Large intestine (tissue), 3 donors: ENCODE measurements at regions not wholly inside any gene's neighbourhood (a gene's known extent, or its start where the extent isn't known, plus 50 kb on each side); places are given as distances from the start of the nearest gene placed in this dataset.

Source experiments
- DNase-seq, 2 donors: peaks; one replicate each; pipeline versions ENCODE4 v3.0.0 to v3.0.0-alpha.2; 2013
- H3K27ac ChIP-seq: one replicate; pipeline ENCODE4 v1.5.1; 2013; ENCODE audit warnings: low read length
- H3K27me3 ChIP-seq: 2 replicates; pipeline ENCODE4 v1.6.1; 2013; ENCODE audit warnings: low read length; ENCODE audit not compliant: control insufficient read depth, insufficient read depth
- H3K36me3 ChIP-seq: 2 replicates; pipeline ENCODE4 v1.6.1; 2013; ENCODE audit warnings: low read length; ENCODE audit not compliant: control insufficient read depth, insufficient read depth
- H3K4me1 ChIP-seq: one replicate; pipeline ENCODE4 v1.6.1; 2013; ENCODE audit warnings: low read length; ENCODE audit not compliant: control insufficient read depth, insufficient read depth
- H3K4me3 ChIP-seq: one replicate; pipeline ENCODE4 v1.5.1; 2013; ENCODE audit warnings: low read length
- H3K9me3 ChIP-seq: one replicate; pipeline ENCODE4 v1.6.1; 2013; ENCODE audit warnings: mild to moderate bottlenecking, low read depth, low read length, moderate library complexity; ENCODE audit not compliant: control insufficient read depth
- whole genome bisulfite sequencing: methylation state at CpG from one replicate; pipeline ENCODE4 v1.1.5; 2013; ENCODE audit warnings: low lambda C conversion rate; ENCODE audit not compliant: insufficient coverage; 5-methylcytosine and 5-hydroxymethylcytosine counted together

DNA sequence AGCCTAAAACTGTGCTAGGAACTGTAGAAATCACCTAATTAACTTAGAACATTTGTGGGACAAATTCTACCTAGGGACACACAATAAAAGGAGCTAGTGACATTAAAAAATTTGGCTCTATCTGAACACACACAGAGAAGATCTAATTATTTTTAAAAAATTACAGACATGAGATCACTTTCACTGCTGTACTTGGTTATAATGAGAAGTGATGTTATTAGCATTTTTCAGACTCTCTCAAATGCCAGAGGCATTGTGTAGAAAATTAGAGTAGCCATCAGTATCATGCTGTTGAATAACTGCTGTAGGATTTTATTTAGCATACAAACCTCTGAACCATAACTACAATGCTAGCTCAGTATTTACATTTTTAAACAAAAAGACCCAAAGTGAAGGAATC is 109.1 kb upstream of the ANK2 start:
- no peaks in the 10 kb centered on the region for H3K27me3 ChIP-seq
- H3K9me3 ChIP-seq, result no peaks in the 10 kb centered on the region
- no peak overlapping the region for H3K4me3 ChIP-seq
- no peaks in the 10 kb centered on the region for H3K4me1 ChIP-seq
- no peak for DNase-seq
- H3K36me3 ChIP-seq, result no peaks in the 10 kb centered on the region
- no peak overlapping the region for H3K27ac ChIP-seq

DNA sequence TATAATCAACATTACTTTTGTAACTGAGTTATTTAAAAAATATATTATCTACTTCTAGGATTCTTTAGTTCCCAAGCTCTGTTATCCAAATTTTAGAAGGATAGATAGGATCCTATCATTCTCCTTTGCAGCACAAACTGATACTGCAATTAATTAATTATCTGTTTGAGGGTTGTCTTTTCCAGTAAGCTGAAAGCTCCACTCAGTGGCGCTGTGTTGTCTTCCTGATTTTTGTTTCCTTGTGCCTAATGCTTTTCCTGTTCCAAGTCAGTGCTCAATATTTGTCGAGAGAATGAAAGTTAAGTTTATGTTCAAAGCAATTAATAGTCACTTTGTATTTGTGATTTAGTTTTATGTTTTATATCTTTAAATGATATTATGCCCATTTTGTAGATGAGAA is 107.4 kb upstream of the ANK2 start:
- Histone ChIP-seq H3K4me3 (no peak overlapping the region), H3K4me1 (no peaks in the 10 kb centered on the region), H3K36me3 (no peaks in the 10 kb centered on the region), H3K27ac (no peak overlapping the region), H3K27me3 (peaks cover 4% of the 10 kb centered on the region), H3K9me3 (no peaks in the 10 kb centered on the region)
- WGBS, result 67% methylated on average over 1 of the region's 2 CpGs
- DNase-seq, result no peak

DNA sequence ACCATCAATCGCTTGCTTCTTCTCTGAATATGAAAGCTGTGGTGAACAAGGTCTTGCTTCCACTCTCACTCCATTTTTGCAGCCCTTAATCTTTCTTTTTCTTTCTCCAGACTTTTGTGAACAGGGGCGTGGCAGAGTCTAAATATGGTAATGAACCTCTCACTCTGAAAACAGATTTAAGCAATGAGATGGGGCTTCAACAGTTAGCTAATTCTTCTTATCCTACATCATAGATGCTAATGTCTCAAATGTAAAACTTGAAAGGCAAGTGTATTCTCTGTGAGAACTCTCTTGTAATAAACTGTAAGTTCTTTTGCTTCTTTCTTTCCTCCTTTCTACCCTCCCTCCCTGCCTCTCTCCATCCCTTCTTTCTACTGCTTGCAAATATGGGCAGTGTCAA is 106.5 kb upstream of the ANK2 start:
- no peak overlapping the region for H3K27ac ChIP-seq
- no peak for DNase-seq
- H3K36me3 ChIP-seq, result no peaks in the 10 kb centered on the region
- H3K4me3 ChIP-seq, result no peak overlapping the region
- peaks cover 4% of the 10 kb centered on the region for H3K27me3 ChIP-seq
- H3K9me3 ChIP-seq, result no peaks in the 10 kb centered on the region
- no peaks in the 10 kb centered on the region for H3K4me1 ChIP-seq
- no CpG with 5 or more reads among the region's 2 CpGs for WGBS

DNA sequence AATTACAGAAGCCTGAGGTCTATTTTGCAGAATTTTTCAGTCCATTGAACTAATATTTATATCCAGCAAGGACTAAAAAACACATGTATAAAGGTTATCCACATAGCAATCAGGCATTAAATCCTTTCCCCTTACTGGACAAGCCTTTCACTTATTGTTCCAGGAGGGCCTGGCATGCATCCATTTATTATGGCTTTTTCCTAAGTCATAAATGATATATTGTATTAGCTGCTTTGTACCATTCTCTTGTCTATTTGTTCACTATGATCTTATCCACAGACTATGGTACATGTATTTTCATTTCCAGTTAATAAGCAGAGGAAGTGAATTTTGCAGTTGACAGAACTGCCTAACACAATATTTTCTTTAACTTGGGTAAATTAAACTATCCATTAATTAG is 105.4 kb upstream of the ANK2 start:
- no peak for DNase-seq
- H3K4me1 ChIP-seq, result no peaks in the 10 kb centered on the region
- H3K9me3 ChIP-seq, result no peaks in the 10 kb centered on the region
- no peak overlapping the region for H3K27ac ChIP-seq
- H3K36me3 ChIP-seq, result no peaks in the 10 kb centered on the region
- H3K27me3 ChIP-seq, result peaks cover 4% of the 10 kb centered on the region
- no peak overlapping the region for H3K4me3 ChIP-seq

DNA sequence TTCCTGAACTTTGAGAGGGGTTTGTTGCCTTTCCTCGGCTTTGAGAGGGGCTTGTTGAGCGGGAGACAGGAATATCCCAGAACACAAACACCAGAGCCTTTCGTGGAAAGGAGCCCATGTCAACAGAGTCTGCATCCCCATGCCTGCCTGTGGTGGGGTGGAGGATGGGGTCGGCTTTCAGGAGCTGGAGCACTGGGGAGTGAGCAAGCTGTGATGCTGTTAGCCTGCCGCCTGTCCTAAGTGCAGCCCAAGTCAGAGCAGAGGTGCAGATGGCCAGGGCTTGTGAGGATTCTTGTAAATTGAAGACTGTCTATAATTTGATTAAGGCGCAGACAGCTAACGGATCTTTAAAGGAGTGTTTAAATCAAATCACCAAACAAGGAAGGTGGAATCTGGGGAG is 103.3 kb upstream of the ANK2 start:
- WGBS, result no CpG with 5 or more reads among the region's 7 CpGs
- no peak overlapping the region for H3K27ac ChIP-seq
- no peaks in the 10 kb centered on the region for H3K9me3 ChIP-seq

DNA sequence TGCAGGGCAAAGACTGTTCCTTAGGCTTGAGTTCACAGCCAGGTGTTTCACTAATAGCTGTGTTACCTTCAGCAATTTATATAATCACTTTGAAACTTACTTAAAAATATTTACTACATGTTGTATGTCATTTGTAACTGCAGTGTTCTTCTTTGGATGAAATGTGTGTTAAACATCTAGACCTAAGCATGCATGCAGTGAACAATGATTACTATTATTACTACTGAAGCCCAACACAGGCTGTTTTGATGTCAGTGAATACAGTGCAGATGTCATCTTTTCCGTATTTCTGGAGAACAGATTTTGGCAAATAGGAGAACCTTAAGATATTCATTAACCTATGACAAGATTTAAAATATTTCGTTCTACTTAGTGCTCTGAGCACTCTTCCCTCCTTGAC is 101.8 kb upstream of the ANK2 start:
- H3K4me3 ChIP-seq, result no peak overlapping the region
- H3K4me1 ChIP-seq, result no peaks in the 10 kb centered on the region
- WGBS, result 91% methylated on average over 1 of the region's 2 CpGs

More for the DNA sequence above, 103.3 kb upstream of the ANK2 start:
- Histone ChIP-seq H3K27me3 (peaks cover 4% of the 10 kb centered on the region), H3K4me1 (no peaks in the 10 kb centered on the region), H3K4me3 (no peak overlapping the region), H3K36me3 (no peaks in the 10 kb centered on the region)
- DNase-seq, result peak in 1 of 2 donors; percentile 4

DNA sequence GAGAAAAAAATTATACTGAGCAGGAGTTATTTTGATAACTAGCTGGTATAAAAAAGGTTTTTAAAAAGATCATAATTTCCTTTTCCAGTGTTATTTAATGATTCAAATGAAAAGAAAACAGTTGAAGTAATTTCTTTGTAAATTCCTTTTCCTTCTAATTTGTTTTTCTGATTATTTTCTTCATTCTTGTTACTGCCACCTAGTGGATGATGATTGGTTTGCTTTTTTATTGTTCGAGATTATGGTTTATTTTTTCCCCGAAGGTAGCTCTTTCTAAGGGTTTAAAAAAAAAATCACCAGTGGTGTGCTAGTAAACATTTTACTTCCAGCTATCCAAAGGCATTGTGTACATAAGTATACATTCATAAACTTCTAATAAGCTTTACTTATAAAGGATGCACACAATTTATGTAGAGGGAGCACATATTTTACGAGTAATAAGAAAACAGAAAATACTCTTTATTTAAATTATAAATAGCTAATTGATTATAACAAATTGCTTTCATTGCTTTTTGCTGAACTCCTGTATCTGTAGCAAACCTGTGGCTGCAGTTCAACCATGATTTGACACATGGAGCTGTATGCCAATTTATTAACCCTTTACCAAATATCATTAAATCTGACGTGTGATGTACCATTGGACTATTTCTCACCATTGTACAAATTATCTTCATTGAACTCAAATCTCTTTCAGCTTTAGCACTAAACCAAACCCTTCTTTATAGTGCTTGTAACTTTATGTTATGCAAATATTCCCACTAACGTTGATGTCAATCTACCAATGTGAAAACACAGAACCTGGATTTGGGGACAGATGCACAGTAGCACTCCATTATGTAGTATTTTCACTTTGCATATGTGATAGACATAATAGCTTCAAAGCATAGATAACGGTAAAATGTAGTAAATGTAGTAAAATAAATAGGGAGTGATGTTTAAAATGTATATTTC is 97.8 kb upstream of the ANK2 start:
- no peak for DNase-seq
- Histone ChIP-seq H3K9me3 (no peaks in the 10 kb centered on the region), H3K36me3 (no peaks in the 10 kb centered on the region), H3K27ac (no peak overlapping the region), H3K4me1 (no peaks in the 10 kb centered on the region), H3K4me3 (no peak overlapping the region), H3K27me3 (no peaks in the 10 kb centered on the region)
- 44% methylated on average over 4 of the region's 6 CpGs for WGBS

More for the DNA sequence above, 101.8 kb upstream of the ANK2 start:
- no peaks in the 10 kb centered on the region for H3K36me3 ChIP-seq
- peaks cover 4% of the 10 kb centered on the region for H3K27me3 ChIP-seq
- no peak overlapping the region for H3K27ac ChIP-seq
- DNase-seq, result no peak
- H3K9me3 ChIP-seq, result no peaks in the 10 kb centered on the region

DNA sequence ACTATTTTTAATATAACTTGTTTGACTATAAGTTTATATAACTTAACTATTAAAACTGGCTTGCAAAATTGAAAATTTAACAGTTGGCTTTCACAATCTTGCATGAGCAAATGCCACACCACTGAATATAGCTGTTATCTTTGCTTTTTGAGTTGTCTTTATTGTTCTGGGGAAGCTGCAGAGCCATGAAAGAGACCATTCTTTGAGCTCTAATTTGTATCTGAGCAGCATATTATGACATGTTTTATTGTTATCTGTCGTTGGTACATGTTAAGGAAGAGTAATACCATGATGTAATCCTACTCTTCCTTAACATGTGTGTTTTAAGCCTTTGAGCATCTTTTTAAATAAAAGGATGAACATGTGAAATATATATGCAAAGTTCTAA is 97.1 kb upstream of the ANK2 start:
- no peaks in the 10 kb centered on the region for H3K9me3 ChIP-seq
- no peaks in the 10 kb centered on the region for H3K4me1 ChIP-seq
- no peaks in the 10 kb centered on the region for H3K27me3 ChIP-seq
- H3K4me3 ChIP-seq, result no peak overlapping the region
- no peak for DNase-seq
- 50% methylated on average over 1 of the region's 1 CpG for WGBS
- H3K36me3 ChIP-seq, result no peaks in the 10 kb centered on the region
- H3K27ac ChIP-seq, result no peak overlapping the region

DNA sequence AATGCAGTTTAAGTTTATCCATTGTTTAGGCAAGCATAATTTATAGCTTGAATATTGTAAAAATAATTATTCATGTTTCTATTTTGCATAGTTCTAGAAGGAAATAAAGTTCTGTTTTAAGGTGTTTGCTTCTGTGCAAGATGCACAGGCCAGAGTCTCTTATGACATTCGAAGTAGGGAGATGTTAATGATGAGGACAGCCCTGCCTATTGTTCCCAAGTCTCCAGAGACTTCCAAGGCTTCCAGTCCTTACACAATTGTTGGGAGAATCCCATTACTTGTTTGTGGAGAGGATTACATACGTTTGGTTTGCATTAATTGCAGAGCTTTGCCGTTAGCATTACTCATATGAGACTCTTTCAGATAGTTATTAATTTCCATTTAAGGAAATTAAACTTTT is 96.2 kb upstream of the ANK2 start:
- WGBS, result 71% methylated on average over 1 of the region's 3 CpGs
- no peak overlapping the region for H3K27ac ChIP-seq
- H3K4me3 ChIP-seq, result no peak overlapping the region
- H3K4me1 ChIP-seq, result no peaks in the 10 kb centered on the region
- peaks cover 5% of the 10 kb centered on the region for H3K9me3 ChIP-seq
- H3K27me3 ChIP-seq, result no peaks in the 10 kb centered on the region
- no peak for DNase-seq
- H3K36me3 ChIP-seq, result no peaks in the 10 kb centered on the region

DNA sequence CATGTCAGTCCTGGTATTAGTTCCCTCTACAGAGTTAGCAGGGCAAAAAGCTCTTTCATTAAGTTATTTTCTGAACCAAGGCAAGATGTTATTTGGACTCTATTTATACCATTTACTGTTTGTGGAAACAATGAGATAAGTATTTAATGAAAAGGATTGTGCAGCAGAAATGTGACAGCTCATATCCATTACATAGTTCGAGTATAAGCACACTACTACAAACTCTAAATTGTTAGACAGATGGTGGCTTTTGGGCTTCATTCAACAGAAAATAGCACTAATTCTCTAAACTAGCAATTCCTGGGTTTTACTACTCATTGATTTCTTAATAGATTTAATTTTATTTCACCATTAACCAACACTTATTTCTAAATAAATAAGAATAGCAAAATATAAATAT is 95.2 kb upstream of the ANK2 start:
- Histone ChIP-seq H3K36me3 (no peaks in the 10 kb centered on the region), H3K27ac (no peak overlapping the region), H3K4me3 (no peak overlapping the region), H3K4me1 (no peaks in the 10 kb centered on the region), H3K9me3 (peaks cover 8% of the 10 kb centered on the region), H3K27me3 (no peaks in the 10 kb centered on the region)
- 100% methylated on average over 1 of the region's 1 CpG for WGBS
- DNase-seq, result no peak

DNA sequence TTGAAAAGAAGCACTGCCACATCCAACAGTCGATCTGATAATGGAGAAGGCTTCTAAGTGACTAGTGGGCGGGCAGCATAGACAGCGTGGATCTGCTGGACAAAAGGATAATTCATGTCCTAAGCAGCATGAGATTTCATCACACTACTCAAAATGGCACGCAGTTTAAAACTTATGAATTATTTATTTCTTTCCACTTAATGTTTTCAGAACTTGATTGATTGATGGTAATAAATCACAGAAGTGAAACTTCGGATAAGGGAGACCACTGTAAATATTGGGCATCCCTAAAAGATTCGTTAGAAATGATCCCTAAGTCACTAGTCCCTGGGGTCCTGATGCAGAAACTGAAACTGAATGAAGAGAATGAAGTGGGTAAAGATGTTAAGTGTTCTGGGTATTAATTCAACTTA is 93.0 kb upstream of the ANK2 start:
- Histone ChIP-seq H3K36me3 (no peaks in the 10 kb centered on the region), H3K27ac (no peak overlapping the region), H3K9me3 (peaks cover 8% of the 10 kb centered on the region), H3K27me3 (no peaks in the 10 kb centered on the region), H3K4me1 (no peaks in the 10 kb centered on the region), H3K4me3 (no peak overlapping the region)
- no peak for DNase-seq
- WGBS, result 87% methylated on average over 2 of the region's 6 CpGs
